COLO668 (cell line): ENCODE measurements at regions not wholly inside any gene's neighbourhood (a gene's known extent, or its start where the extent isn't known, plus 50 kb on each side); places are given as distances from the start of the nearest gene placed in this dataset.
"Not testable (repeated sequence)": the region's sequence is repeated elsewhere in the genome, so short reads cannot be mapped to it uniquely, and the experiment has no call there.

Source experiments
- DNase-seq: peaks from one replicate; lab custom pipeline; 2025; ENCODE audit not compliant: unreplicated experiment; lab: John Stamatoyannopoulos, UW

- no peak for DNase-seq
Measured at GRCh38 chr3:164927728-164928127, 150.6 kb downstream of the SI start.

- DNase-seq: no peak
Measured at GRCh38 chr3:164918905-164919304, 159.4 kb downstream of the SI start.

- no peak for DNase-seq
Measured at GRCh38 chr3:164912916-164913315, 165.4 kb downstream of the SI start.

- DNase-seq: no peak
Measured at GRCh38 chr3:164903820-164904451, 174.4 kb downstream of the SI start.

- no peak for DNase-seq
Measured at GRCh38 chr3:164897342-164897741, 181.0 kb downstream of the SI start.

GRCh38 chr3:164890061-164890460 lies 188.2 kb downstream of the SI start:
- no peak for DNase-seq

GRCh38 chr3:164883171-164883570 lies 195.1 kb downstream of the SI start:
- no peak for DNase-seq

- DNase-seq: no peak
Measured at GRCh38 chr3:164879201-164879600, 199.1 kb downstream of the SI start.

GRCh38 chr3:164864454-164864853 lies 213.8 kb downstream of the SI start:
- no peak for DNase-seq

GRCh38 chr3:164852866-164853265 lies 225.4 kb downstream of the SI start:
- DNase-seq: no peak

GRCh38 chr3:164851905-164852304 lies 226.4 kb downstream of the SI start:
- DNase-seq: no peak

GRCh38 chr3:164851204-164851603 lies 227.1 kb downstream of the SI start:
- DNase-seq: no peak

- DNase-seq: no peak
Measured at GRCh38 chr3:164848923-164849322, 229.4 kb downstream of the SI start.

- DNase-seq: no peak
Measured at GRCh38 chr3:164845739-164846138, 232.6 kb downstream of the SI start.

- no peak for DNase-seq
Measured at GRCh38 chr3:164832216-164832615, 246.1 kb downstream of the SI start.

- DNase-seq: no peak
Measured at GRCh38 chr3:164818318-164818717, 260.0 kb downstream of the SI start.

- no peak for DNase-seq
Measured at GRCh38 chr3:164814106-164814505, 264.2 kb downstream of the SI start.

- no peak for DNase-seq
Measured at GRCh38 chr3:164812042-164812441, 266.3 kb downstream of the SI start.

GRCh38 chr3:164806188-164806587 lies 272.1 kb downstream of the SI start:
- DNase-seq: no peak

- DNase-seq: no peak
Measured at GRCh38 chr3:164794099-164794498, 284.2 kb downstream of the SI start.

- DNase-seq: no peak
Measured at GRCh38 chr3:164791263-164791662, 287.0 kb downstream of the SI start.

- not testable (repeated sequence) for DNase-seq
Measured at GRCh38 chr3:164784407-164784806, 293.9 kb downstream of the SI start.

GRCh38 chr3:164781755-164782154 lies 296.5 kb downstream of the SI start:
- DNase-seq: no peak
